Glutamatergic neuron (in vitro differentiated cells): ENCODE measurements at regions not wholly inside any gene's neighbourhood (a gene's known extent, or its start where the extent isn't known, plus 50 kb on each side); places are given as distances from the start of the nearest gene placed in this dataset.

ENCODE experiments used
- DNase-seq: peaks from one replicate; pipeline ENCODE4 v3.0.0; 2022
- H3K27ac Mint-ChIP-seq: one replicate; pipeline ENCODE4 v1.8.0; 2020; ENCODE audit warnings: mild to moderate bottlenecking, mixed read lengths, inconsistent platforms; ENCODE audit not compliant: unreplicated experiment
- H3K27me3 Mint-ChIP-seq: one replicate; pipeline ENCODE4 v1.8.0; 2020; ENCODE audit warnings: mild to moderate bottlenecking, moderate library complexity, mixed read lengths, inconsistent platforms; ENCODE audit not compliant: unreplicated experiment
- H3K36me3 Mint-ChIP-seq: one replicate; pipeline ENCODE4 v1.8.0; 2020; ENCODE audit warnings: mild to moderate bottlenecking, mixed read lengths, inconsistent platforms; ENCODE audit not compliant: unreplicated experiment
- H3K4me1 Mint-ChIP-seq: one replicate; pipeline ENCODE4 v1.8.0; 2020; ENCODE audit warnings: mild to moderate bottlenecking, low read depth, mixed read lengths, inconsistent platforms; ENCODE audit not compliant: unreplicated experiment
- H3K4me3 Mint-ChIP-seq: one replicate; pipeline ENCODE4 v1.8.0; 2020; ENCODE audit warnings: mild to moderate bottlenecking, mixed read lengths, inconsistent platforms; ENCODE audit not compliant: unreplicated experiment
- H3K9me3 Mint-ChIP-seq: one replicate; pipeline ENCODE4 v1.8.0; 2020; ENCODE audit warnings: mild to moderate bottlenecking, moderate library complexity, mixed read lengths, inconsistent platforms; ENCODE audit not compliant: unreplicated experiment
- CTCF ChIP-seq: fragments of 200-600 bp; sonication (generic); IDR thresholded peaks from one replicate; pipeline ENCODE4 v1.5.0; 2021; ENCODE audit not compliant: partially characterized antibody, unreplicated experiment

DNA sequence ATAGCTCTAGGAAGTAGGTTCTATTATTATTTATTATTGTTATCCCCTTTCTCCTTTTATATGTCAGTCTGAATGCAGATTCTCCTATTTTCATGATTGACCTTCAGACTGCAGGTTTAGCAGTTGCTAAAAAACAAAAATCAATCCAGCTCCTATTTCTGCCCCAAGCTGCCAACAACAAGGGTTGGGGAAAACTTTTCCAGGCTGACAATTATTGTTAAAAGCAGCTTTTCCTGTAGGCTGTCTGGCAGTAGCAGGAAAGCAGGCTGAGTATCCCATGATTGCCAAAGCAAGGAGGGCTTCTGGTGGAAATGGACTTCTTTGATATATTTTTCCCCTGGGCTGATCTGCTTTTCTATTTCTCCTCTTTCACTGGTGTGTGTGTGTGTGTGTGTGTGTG, 78.0 kb upstream of the CTLA4 start:
- Mint-ChIP-seq H3K27ac (no peak overlapping the region), H3K4me3 (no peak overlapping the region), H3K4me1 (peaks cover 2% of the 10 kb centered on the region), H3K36me3 (no peaks in the 10 kb centered on the region), H3K27me3 (no peaks in the 10 kb centered on the region), H3K9me3 (no peaks in the 10 kb centered on the region)
- TF ChIP-seq CTCF = no peak
- DNase-seq = no peak

GRCh38 chr2:203790134-203790852, 77.3 kb upstream of the CTLA4 start:
- H3K4me1 Mint-ChIP-seq = peaks cover 2% of the 10 kb centered on the region
- H3K36me3 Mint-ChIP-seq = no peaks in the 10 kb centered on the region
- H3K27me3 Mint-ChIP-seq = no peaks in the 10 kb centered on the region
- no peaks in the 10 kb centered on the region for H3K9me3 Mint-ChIP-seq
- TF ChIP-seq CTCF = no peak
- no peak overlapping the region for H3K27ac Mint-ChIP-seq
- H3K4me3 Mint-ChIP-seq = no peak overlapping the region
- no peak for DNase-seq

- Mint-ChIP-seq H3K4me1 (no peaks in the 10 kb centered on the region), H3K4me3 (no peak overlapping the region)
- TF ChIP-seq CTCF = no peak
Measured at GRCh38 chr2:203796248-203797010, 71.1 kb upstream of the CTLA4 start.

GRCh38 chr2:203797276-203797675, 70.3 kb upstream of the CTLA4 start:
- TF ChIP-seq CTCF = no peak
- Mint-ChIP-seq H3K27me3 (no peaks in the 10 kb centered on the region), H3K4me3 (no peak overlapping the region), H3K9me3 (peaks cover 2% of the 10 kb centered on the region), H3K4me1 (no peaks in the 10 kb centered on the region), H3K27ac (no peak overlapping the region), H3K36me3 (peaks cover 16% of the 10 kb centered on the region)
- no peak for DNase-seq

More at GRCh38 chr2:203796248-203797010, 71.1 kb upstream of the CTLA4 start:
- Mint-ChIP-seq H3K27ac (no peak overlapping the region), H3K9me3 (peaks cover 2% of the 10 kb centered on the region), H3K27me3 (no peaks in the 10 kb centered on the region), H3K36me3 (peaks cover 15% of the 10 kb centered on the region)
- DNase-seq = no peak

DNA sequence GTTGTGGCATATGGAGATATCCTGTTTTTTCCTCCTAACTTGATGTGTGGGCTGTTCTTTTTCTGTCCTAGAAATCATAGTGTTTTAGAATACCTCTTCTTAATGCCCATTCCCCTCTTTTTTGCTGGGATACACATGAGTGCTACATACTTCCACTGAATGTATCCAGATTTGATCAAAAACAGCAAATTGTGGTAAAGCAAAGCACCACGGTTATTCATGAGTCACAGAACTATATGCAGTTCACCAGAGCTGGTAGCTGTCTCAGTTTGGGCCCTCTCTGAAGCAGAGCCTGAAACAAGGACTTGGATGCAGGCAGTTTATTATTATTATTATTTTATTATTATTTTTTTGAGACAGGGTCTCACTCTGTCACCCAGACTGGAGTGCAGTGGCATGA, 69.9 kb upstream of the CTLA4 start:
- TF ChIP-seq CTCF = no peak
- H3K4me3 Mint-ChIP-seq = no peak overlapping the region
- H3K4me1 Mint-ChIP-seq = no peaks in the 10 kb centered on the region
- H3K27me3 Mint-ChIP-seq = no peaks in the 10 kb centered on the region
- peaks cover 2% of the 10 kb centered on the region for H3K9me3 Mint-ChIP-seq
- no peak overlapping the region for H3K27ac Mint-ChIP-seq
- peaks cover 16% of the 10 kb centered on the region for H3K36me3 Mint-ChIP-seq
- DNase-seq = no peak
